K562 (cell line): ENCODE measurements at regions not wholly inside any gene's neighbourhood (a gene's known extent, or its start where the extent isn't known, plus 50 kb on each side); places are given as distances from the start of the nearest gene placed in this dataset.

Experiments
- ATAC-seq: fragments of 200-7000 bp; cut with Tn5 transposase; 3 replicates; pipeline ENCODE4 v1.9.1; 2020; ENCODE audit warnings: moderate library complexity
- BruUV-seq: library from RNA; stranded (reverse); fragments of 400-500 nt; replicated peaks from 2 replicates; lab custom pipeline; 2021; lab: Mats Ljungman, UMichigan
- CTCF ChIA-PET: fragments of 300-600 bp; formaldehyde crosslinking; extraction: SDS; loops from one replicate; lab custom pipeline; 2021; ENCODE audit warnings: low intra/inter-chr PET ratio; lab: Yijun Ruan, JAX
- POLR2A ChIA-PET: fragments of 300-600, 350-650 bp; sonication (Branson Sonifier 250); formaldehyde crosslinking; extraction: SDS; loops from one replicate; lab custom pipeline; 2021; ENCODE audit warnings: antibody characterized with exemption, inconsistent platforms; lab: Yijun Ruan, JAX
- DNase-seq, 4 experiments: peaks; one replicate each; pipeline versions ENCODE4 v3.0.0 to v3.0.0-alpha.2; 2011 to 2018; ENCODE audit warnings: low spot score in 3 of 4, mixed read lengths in 3 of 4; ENCODE audit errors: extremely low read depth in 1 of 4
- FAIRE-seq: peaks from 2 replicates; lab custom pipeline; 2011; peaks lifted over from hg19 to GRCh38; lab: Jason Lieb, UNC
- H2AFZ ChIP-seq: 2 replicates; pipeline ENCODE4 v1.6.0; 2011; ENCODE audit warnings: low read depth, low read length, control low read depth, inconsistent platforms
- H3K27ac ChIP-seq: fragments of 200-600 bp; 3 replicates; pipeline ENCODE4 v1.8.0; 2011; ENCODE audit warnings: low read depth, mild to moderate bottlenecking, control low read depth, inconsistent platforms, low read length, moderate library complexity, mixed read lengths; ENCODE audit errors: extremely low read depth
- H3K27me3 ChIP-seq, 2 experiments: fragments of 300-600 bp in 1 of 2; 2 replicates in 1 of 2; 3 replicates in 1 of 2; pipeline versions ENCODE4 v1.6.0 to v1.8.0; 2011; ENCODE audit warnings: inconsistent platforms in 2 of 2, low read length in 2 of 2, mild to moderate bottlenecking in 1 of 2, mixed read lengths in 1 of 2, moderate library complexity in 1 of 2; ENCODE audit not compliant: control insufficient read depth in 2 of 2, insufficient read depth in 2 of 2
- H3K36me3 ChIP-seq: fragments of 300-600 bp; 3 replicates; pipeline ENCODE4 v1.8.0; 2011; ENCODE audit warnings: mild to moderate bottlenecking, low read length, inconsistent platforms; ENCODE audit not compliant: control insufficient read depth, insufficient read depth
- H3K4me1 ChIP-seq, 2 experiments: fragments of 200-600 bp in 1 of 2; replicated peaks in 1 of 2; 2 replicates in 1 of 2; 3 replicates in 1 of 2; pipeline versions ENCODE4 v1.5.1 to v1.8.0; 2011; ENCODE audit warnings: inconsistent platforms in 2 of 2, low read length in 2 of 2, mild to moderate bottlenecking in 1 of 2, mixed read lengths in 1 of 2, moderate library complexity in 1 of 2; ENCODE audit not compliant: control insufficient read depth in 2 of 2, insufficient read depth in 2 of 2
- H3K4me2 ChIP-seq: 2 replicates; pipeline ENCODE4 v1.6.1; 2011; ENCODE audit warnings: low read length, control low read depth, inconsistent platforms, mixed read lengths; ENCODE audit not compliant: insufficient read depth
- H3K4me3 ChIP-seq: fragments of 200-600 bp; sonication (generic), shearing (Covaris generic); 2 replicates; pipeline ENCODE4 v1.5.1; 2016; ENCODE audit warnings: control low read depth, inconsistent platforms
- H3K79me2 ChIP-seq: fragments of 200-600 bp; 3 replicates; pipeline ENCODE4 v1.8.0; 2011; ENCODE audit warnings: low read length, inconsistent platforms; ENCODE audit not compliant: control insufficient read depth, insufficient read depth
- H3K9ac ChIP-seq, 2 experiments: 2 replicates each; pipeline versions ENCODE4 v1.6.0 to v1.6.1; 2011; ENCODE audit warnings: low read depth in 2 of 2, low read length in 2 of 2, control low read depth in 1 of 2, inconsistent platforms in 1 of 2, mild to moderate bottlenecking in 1 of 2, mixed read lengths in 1 of 2; ENCODE audit not compliant: insufficient read depth in 1 of 2
- H3K9me1 ChIP-seq: one replicate; pipeline ENCODE4 v1.6.0; 2011; ENCODE audit warnings: inconsistent platforms, mild to moderate bottlenecking, low read length, moderate library complexity; ENCODE audit not compliant: control insufficient read depth, insufficient read depth
- H3K9me3 ChIP-seq: replicated peaks from 2 replicates; pipeline ENCODE4 v1.5.1; 2011; ENCODE audit warnings: low read depth, low read length, inconsistent platforms; ENCODE audit not compliant: control insufficient read depth, insufficient read depth
- H4K20me1 ChIP-seq: replicated peaks from 2 replicates; pipeline ENCODE4 v1.6.1; 2011; ENCODE audit warnings: low read length, inconsistent platforms, mixed read lengths; ENCODE audit not compliant: control insufficient read depth, insufficient read depth
- CBFA2T3 ChIP-seq: fragments of 450-650 bp; IDR thresholded peaks from 2 replicates; pipeline ENCODE4 v1.6.1; 2017
- ZBTB17 ChIP-seq: fragments of 450-650 bp; formaldehyde crosslinking; IDR thresholded peaks from 2 replicates; pipeline ENCODE4 v1.4.0; 2020; ENCODE audit warnings: mild to moderate bottlenecking
- ZBTB40 ChIP-seq, 2 experiments: fragments of 450-650 bp in 1 of 2; sonication (generic) in 1 of 2; formaldehyde crosslinking in 1 of 2; IDR thresholded peaks; 2 replicates each; pipeline versions ENCODE4 v1.7.1 to v1.9.0; 2016 to 2022; ENCODE audit warnings: inconsistent platforms in 1 of 2, mild to moderate bottlenecking in 1 of 2, missing genetic modification reagents in 1 of 2
- WGBS: fragments of 100-300 bp; shearing (Covaris generic); methylation state at CpG from one replicate; pipeline ENCODE4 v1.1.6; 2016; ENCODE audit warnings: low coverage, mixed read lengths; ENCODE audit not compliant: insufficient coverage; ENCODE audit errors: missing lambda C conversion rate; 5-methylcytosine and 5-hydroxymethylcytosine counted together
- in situ Hi-C: fragments of 300-500 bp; cut with MboI; formaldehyde crosslinking; loops from 4 replicates; pipeline ENCODE4 v1.15.0; 2018; ENCODE audit warnings: inconsistent platforms, mixed read lengths
- intact Hi-C: fragments of 100-400 bp; cut with micrococcal nuclease; formaldehyde crosslinking; loops from 2 replicates; pipeline ENCODE4 v1.14.2; 2022

- Histone ChIP-seq H3K9me1 (no peaks in the 10 kb centered on the region), H3K4me2 (no peak overlapping the region), H4K20me1 (no peaks in the 10 kb centered on the region), H3K27ac (no peak overlapping the region), H2AFZ (no peak overlapping the region), H3K4me1 (no peaks in the 10 kb centered on the region)
- DNase-seq (no peak), ATAC-seq (no peak), FAIRE-seq (no peak)
- POLR2A ChIA-PET: no interaction called here
- intact Hi-C loops: no loop called here
- CTCF ChIA-PET: no interaction called here
- TF ChIP-seq ZBTB17 (CRISPR knock-in tag): no peak
- no peak for TF ChIP-seq CBFA2T3
- peak; percentile 50; the same call in 1 of the 2 replicates for TF ChIP-seq ZBTB40 (IDR thresholded peaks at IDR 0.05)
- no peak for TF ChIP-seq ZBTB40 (CRISPR knock-in tag; IDR thresholded peaks at IDR 0.05)
- TF ChIP-seq, all 486 proteins: peak for 1
- no TSS peak for BruUV-seq
- no peak overlapping the region for H3K4me3 ChIP-seq
- H3K27me3 ChIP-seq: no peaks in the 10 kb centered on the region
- H3K9ac ChIP-seq: no peak overlapping the region
- 11% methylated on average over 2 of the region's 2 CpGs for WGBS
- in situ Hi-C loops: no loop called here
- no peaks in the 10 kb centered on the region for H3K9me3 ChIP-seq
- no peaks in the 10 kb centered on the region for H3K79me2 ChIP-seq
- no peaks in the 10 kb centered on the region for H3K36me3 ChIP-seq
Measured at GRCh38 chr2:187709065-187709464, 154.8 kb upstream of the TFPI start.
